SK-N-SH treated with all-trans-retinoic acid at 6 μM for 48 hours (cell line): ENCODE measurements at regions not wholly inside any gene's neighbourhood (a gene's known extent, or its start where the extent isn't known, plus 50 kb on each side); places are given as distances from the start of the nearest gene placed in this dataset.

Experiments
- ATAC-seq: fragments of 200-7000 bp; cut with Tn5 transposase; 3 replicates; pipeline ENCODE4 v1.9.1; 2020; ENCODE audit warnings: mild to moderate bottlenecking, moderate library complexity
- ARNTL ChIP-seq: fragments of 450-650 bp; formaldehyde crosslinking; IDR thresholded peaks from 2 replicates; pipeline ENCODE4 v1.5.0; 2020; ENCODE audit warnings: low read depth, mild to moderate bottlenecking, moderate library complexity, borderline replicate concordance
- BACH2 ChIP-seq: fragments of 250-450 bp; sonication (Bioruptor Pico); IDR thresholded peaks from 2 replicates; pipeline ENCODE4 v1.9.0; 2021; ENCODE audit warnings: mild to moderate bottlenecking, borderline replicate concordance
- CSDC2 ChIP-seq: fragments of 250-450 bp; sonication (Bioruptor Pico); IDR thresholded peaks from 2 replicates; pipeline ENCODE4 v1.5.0; 2020; ENCODE audit warnings: mild to moderate bottlenecking, moderate library complexity
- ESRRG ChIP-seq: fragments of 250-450 bp; sonication (Bioruptor Pico); IDR thresholded peaks from 2 replicates; pipeline ENCODE4 v1.6.1; 2021; ENCODE audit warnings: mild to moderate bottlenecking
- GLIS3 ChIP-seq: fragments of 250-450 bp; sonication (Bioruptor Pico); IDR thresholded peaks from 2 replicates; pipeline ENCODE4 v1.5.0; 2020; ENCODE audit warnings: mild to moderate bottlenecking, moderate library complexity
- RARB ChIP-seq: fragments of 250-450 bp; sonication (Bioruptor Pico); IDR thresholded peaks from 2 replicates; pipeline ENCODE4 v1.8.0; 2021; ENCODE audit warnings: mild to moderate bottlenecking, moderate library complexity
- SNAI2 ChIP-seq: fragments of 250-450 bp; sonication (Bioruptor Pico); IDR thresholded peaks from 2 replicates; pipeline ENCODE4 v1.5.0; 2020; ENCODE audit warnings: mild to moderate bottlenecking, moderate library complexity
- TCF4 ChIP-seq: fragments of 250-450 bp; sonication (Bioruptor Pico); IDR thresholded peaks from 2 replicates; pipeline ENCODE4 v1.8.0; 2021; ENCODE audit warnings: mild to moderate bottlenecking, moderate library complexity, borderline replicate concordance
- TOX ChIP-seq: fragments of 250-450 bp; sonication (Bioruptor Pico); IDR thresholded peaks from 2 replicates; pipeline ENCODE4 v1.8.0; 2021; ENCODE audit warnings: mild to moderate bottlenecking, moderate library complexity, borderline replicate concordance
- ZC3H10 ChIP-seq: fragments of 250-450 bp; sonication (Bioruptor Pico); IDR thresholded peaks from 2 replicates; pipeline ENCODE4 v1.5.1; 2021; ENCODE audit warnings: mild to moderate bottlenecking, moderate library complexity
- ZFP3 ChIP-seq: fragments of 250-450 bp; sonication (Bioruptor Pico); IDR thresholded peaks from 2 replicates; pipeline ENCODE4 v1.5.0; 2020; ENCODE audit warnings: mild to moderate bottlenecking, moderate library complexity
- ZFP30 ChIP-seq: fragments of 450-650 bp; formaldehyde crosslinking; IDR thresholded peaks from 2 replicates; pipeline ENCODE4 v1.5.0; 2022; ENCODE audit warnings: mild to moderate bottlenecking, moderate library complexity
- ZNF565 ChIP-seq: fragments of 450-650 bp; formaldehyde crosslinking; conservative IDR thresholded peaks from 2 replicates; pipeline ENCODE4 v1.5.0; 2020; ENCODE audit warnings: low read depth, mild to moderate bottlenecking, moderate library complexity
- ZNF70 ChIP-seq: fragments of 450-650 bp; formaldehyde crosslinking; IDR thresholded peaks from 2 replicates; pipeline ENCODE4 v1.5.0; 2020; ENCODE audit warnings: mild to moderate bottlenecking, moderate library complexity
- ZNF8 ChIP-seq: fragments of 450-650 bp; formaldehyde crosslinking; IDR thresholded peaks from 2 replicates; pipeline ENCODE4 v1.5.0; 2020; ENCODE audit warnings: mild to moderate bottlenecking, moderate library complexity
- TF ChIP-seq, protein P1 (sequence below): fragments of 250-450 bp; sonication (Bioruptor Pico); IDR thresholded peaks from 2 replicates; pipeline ENCODE4 v1.5.0; 2020; ENCODE audit warnings: mild to moderate bottlenecking, moderate library complexity
- TF ChIP-seq, protein P2 (sequence below): fragments of 250-450 bp; sonication (Bioruptor Pico); IDR thresholded peaks from 2 replicates; pipeline ENCODE4 v1.5.1; 2021; ENCODE audit warnings: mild to moderate bottlenecking, moderate library complexity
- TF ChIP-seq, protein P3 (sequence below): fragments of 250-450 bp; sonication (Bioruptor Pico); IDR thresholded peaks from 2 replicates; pipeline ENCODE4 v1.5.1; 2020; ENCODE audit warnings: low read depth, mild to moderate bottlenecking, moderate library complexity
- TF ChIP-seq, protein P4 (sequence below): fragments of 250-450 bp; sonication (Bioruptor Pico); IDR thresholded peaks from 2 replicates; pipeline ENCODE4 v1.8.0; 2020; ENCODE audit warnings: mild to moderate bottlenecking, moderate library complexity, borderline replicate concordance
- TF ChIP-seq, protein P5 (sequence below): fragments of 250-450 bp; sonication (Bioruptor Pico); IDR thresholded peaks from 2 replicates; pipeline ENCODE4 v1.8.0; 2021; ENCODE audit warnings: low read depth, mild to moderate bottlenecking, moderate library complexity, borderline replicate concordance

DNA sequence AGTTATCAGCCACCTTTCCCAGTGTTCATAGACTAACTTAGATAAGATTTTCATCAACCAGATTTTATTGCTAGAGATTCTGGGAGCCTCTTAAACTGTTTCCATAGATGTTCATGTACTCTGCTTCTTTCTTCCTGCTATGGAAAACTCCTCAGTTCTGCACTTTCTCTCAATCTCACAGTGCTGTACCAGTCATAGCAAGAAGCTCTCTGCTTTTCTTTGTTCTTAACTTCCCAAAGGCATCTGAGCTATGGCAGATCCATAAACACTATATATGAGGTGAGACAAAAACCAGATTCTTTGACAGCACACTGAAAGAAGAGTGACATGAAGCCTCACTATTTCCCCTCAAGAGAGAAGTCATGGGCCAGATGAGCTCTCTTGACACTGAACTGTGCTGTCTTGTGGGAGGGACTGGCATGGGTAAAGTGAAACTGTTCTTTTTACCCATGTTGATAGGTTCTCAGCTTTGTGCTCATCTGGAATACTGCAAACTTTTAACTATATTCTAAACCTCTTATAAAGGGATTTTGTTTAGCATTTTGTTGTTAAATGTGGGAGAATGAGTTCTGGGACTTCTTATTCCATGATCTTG is 64.2 kb upstream of the LYPLAL1 start:
- 0 out of 3 replicates have a peak, but pooled peaks have one; percentile 30 for ATAC-seq
- no peak for TF ChIP-seq TOX (CRISPR knock-in tag)

DNA sequence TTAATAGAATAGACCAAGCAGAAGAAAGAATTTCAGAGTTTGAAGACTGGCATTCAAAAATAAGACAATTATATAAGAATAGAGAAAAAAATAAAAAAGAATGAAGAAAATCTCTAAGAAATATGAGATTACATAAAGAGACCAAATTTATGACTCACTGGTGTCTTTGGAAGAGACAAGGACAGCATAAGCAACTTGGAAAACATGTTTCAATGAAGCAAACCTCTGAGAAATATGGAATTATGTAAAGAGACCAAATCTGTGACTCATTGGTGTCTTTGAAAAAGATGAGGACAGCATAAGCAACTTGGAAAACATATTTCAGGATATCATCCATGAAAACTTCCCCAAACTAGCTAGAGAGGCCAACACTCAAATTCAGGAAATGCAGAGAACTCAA is 60.4 kb upstream of the LYPLAL1 start:
- no peak for ATAC-seq
- no peak for TF ChIP-seq GLIS3
- TF ChIP-seq ZNF565 (CRISPR knock-in tag) = no peak
- TF ChIP-seq, protein P1, sequence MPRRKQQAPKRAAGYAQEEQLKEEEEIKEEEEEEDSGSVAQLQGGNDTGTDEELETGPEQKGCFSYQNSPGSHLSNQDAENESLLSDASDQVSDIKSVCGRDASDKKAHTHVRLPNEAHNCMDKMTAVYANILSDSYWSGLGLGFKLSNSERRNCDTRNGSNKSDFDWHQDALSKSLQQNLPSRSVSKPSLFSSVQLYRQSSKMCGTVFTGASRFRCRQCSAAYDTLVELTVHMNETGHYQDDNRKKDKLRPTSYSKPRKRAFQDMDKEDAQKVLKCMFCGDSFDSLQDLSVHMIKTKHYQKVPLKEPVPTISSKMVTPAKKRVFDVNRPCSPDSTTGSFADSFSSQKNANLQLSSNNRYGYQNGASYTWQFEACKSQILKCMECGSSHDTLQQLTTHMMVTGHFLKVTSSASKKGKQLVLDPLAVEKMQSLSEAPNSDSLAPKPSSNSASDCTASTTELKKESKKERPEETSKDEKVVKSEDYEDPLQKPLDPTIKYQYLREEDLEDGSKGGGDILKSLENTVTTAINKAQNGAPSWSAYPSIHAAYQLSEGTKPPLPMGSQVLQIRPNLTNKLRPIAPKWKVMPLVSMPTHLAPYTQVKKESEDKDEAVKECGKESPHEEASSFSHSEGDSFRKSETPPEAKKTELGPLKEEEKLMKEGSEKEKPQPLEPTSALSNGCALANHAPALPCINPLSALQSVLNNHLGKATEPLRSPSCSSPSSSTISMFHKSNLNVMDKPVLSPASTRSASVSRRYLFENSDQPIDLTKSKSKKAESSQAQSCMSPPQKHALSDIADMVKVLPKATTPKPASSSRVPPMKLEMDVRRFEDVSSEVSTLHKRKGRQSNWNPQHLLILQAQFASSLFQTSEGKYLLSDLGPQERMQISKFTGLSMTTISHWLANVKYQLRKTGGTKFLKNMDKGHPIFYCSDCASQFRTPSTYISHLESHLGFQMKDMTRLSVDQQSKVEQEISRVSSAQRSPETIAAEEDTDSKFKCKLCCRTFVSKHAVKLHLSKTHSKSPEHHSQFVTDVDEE (CRISPR knock-in tag) = no peak
- TF ChIP-seq CSDC2 = no peak
- TF ChIP-seq, protein P2, sequence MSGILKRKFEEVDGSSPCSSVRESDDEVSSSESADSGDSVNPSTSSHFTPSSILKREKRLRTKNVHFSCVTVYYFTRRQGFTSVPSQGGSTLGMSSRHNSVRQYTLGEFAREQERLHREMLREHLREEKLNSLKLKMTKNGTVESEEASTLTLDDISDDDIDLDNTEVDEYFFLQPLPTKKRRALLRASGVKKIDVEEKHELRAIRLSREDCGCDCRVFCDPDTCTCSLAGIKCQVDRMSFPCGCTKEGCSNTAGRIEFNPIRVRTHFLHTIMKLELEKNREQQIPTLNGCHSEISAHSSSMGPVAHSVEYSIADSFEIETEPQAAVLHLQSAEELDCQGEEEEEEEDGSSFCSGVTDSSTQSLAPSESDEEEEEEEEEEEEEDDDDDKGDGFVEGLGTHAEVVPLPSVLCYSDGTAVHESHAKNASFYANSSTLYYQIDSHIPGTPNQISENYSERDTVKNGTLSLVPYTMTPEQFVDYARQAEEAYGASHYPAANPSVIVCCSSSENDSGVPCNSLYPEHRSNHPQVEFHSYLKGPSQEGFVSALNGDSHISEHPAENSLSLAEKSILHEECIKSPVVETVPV (CRISPR knock-in tag) = no peak
- TF ChIP-seq ZNF70 (CRISPR knock-in tag) = no peak
- TF ChIP-seq SNAI2 (CRISPR knock-in tag) = no peak
- TF ChIP-seq, protein P3, sequence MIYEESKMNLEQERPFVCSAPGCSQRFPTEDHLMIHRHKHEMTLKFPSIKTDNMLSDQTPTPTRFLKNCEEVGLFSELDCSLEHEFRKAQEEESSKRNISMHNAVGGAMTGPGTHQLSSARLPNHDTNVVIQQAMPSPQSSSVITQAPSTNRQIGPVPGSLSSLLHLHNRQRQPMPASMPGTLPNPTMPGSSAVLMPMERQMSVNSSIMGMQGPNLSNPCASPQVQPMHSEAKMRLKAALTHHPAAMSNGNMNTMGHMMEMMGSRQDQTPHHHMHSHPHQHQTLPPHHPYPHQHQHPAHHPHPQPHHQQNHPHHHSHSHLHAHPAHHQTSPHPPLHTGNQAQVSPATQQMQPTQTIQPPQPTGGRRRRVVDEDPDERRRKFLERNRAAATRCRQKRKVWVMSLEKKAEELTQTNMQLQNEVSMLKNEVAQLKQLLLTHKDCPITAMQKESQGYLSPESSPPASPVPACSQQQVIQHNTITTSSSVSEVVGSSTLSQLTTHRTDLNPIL = no peak
- TF ChIP-seq BACH2 (CRISPR knock-in tag) = no peak
- TF ChIP-seq ZFP3 = no peak
- TF ChIP-seq ZFP30 (CRISPR knock-in tag) = no peak

DNA sequence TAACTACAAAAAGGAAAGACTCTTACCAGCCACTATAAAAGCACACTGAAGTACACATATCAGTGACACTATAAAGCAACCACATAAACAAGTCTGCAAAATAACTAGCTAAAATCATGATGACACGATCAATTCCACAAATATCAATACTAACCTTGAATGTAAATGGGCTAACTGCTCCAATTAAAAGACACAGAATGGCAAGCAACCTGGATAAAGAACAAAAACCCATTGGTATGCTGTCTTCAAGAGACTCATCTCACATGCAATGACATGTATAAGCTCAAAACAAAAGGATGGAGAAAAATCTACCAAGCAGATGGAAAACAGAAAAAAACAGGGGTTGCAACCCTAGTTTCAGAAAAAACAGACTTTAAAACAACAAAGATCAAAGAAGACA is 59.7 kb upstream of the LYPLAL1 start:
- TF ChIP-seq, protein P3 = no peak
- no peak for TF ChIP-seq BACH2 (CRISPR knock-in tag)
- TF ChIP-seq GLIS3 = no peak
- TF ChIP-seq, protein P4, sequence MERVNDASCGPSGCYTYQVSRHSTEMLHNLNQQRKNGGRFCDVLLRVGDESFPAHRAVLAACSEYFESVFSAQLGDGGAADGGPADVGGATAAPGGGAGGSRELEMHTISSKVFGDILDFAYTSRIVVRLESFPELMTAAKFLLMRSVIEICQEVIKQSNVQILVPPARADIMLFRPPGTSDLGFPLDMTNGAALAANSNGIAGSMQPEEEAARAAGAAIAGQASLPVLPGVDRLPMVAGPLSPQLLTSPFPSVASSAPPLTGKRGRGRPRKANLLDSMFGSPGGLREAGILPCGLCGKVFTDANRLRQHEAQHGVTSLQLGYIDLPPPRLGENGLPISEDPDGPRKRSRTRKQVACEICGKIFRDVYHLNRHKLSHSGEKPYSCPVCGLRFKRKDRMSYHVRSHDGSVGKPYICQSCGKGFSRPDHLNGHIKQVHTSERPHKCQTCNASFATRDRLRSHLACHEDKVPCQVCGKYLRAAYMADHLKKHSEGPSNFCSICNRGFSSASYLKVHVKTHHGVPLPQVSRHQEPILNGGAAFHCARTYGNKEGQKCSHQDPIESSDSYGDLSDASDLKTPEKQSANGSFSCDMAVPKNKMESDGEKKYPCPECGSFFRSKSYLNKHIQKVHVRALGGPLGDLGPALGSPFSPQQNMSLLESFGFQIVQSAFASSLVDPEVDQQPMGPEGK = no peak
- no peak for TF ChIP-seq TCF4
- TF ChIP-seq ESRRG = no peak
- TF ChIP-seq CSDC2 = no peak
- no peak for TF ChIP-seq ZNF70 (CRISPR knock-in tag)
- no peak for TF ChIP-seq SNAI2 (CRISPR knock-in tag)
- TF ChIP-seq, protein P1 (CRISPR knock-in tag) = no peak
- TF ChIP-seq TOX (CRISPR knock-in tag) = no peak
- TF ChIP-seq, protein P5, sequence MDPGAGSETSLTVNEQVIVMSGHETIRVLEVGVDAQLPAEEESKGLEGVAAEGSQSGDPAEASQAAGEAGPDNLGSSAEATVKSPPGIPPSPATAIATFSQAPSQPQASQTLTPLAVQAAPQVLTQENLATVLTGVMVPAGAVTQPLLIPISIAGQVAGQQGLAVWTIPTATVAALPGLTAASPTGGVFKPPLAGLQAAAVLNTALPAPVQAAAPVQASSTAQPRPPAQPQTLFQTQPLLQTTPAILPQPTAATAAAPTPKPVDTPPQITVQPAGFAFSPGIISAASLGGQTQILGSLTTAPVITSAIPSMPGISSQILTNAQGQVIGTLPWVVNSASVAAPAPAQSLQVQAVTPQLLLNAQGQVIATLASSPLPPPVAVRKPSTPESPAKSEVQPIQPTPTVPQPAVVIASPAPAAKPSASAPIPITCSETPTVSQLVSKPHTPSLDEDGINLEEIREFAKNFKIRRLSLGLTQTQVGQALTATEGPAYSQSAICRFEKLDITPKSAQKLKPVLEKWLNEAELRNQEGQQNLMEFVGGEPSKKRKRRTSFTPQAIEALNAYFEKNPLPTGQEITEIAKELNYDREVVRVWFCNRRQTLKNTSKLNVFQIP (CRISPR knock-in tag) = no peak
- no peak for TF ChIP-seq ARNTL (CRISPR knock-in tag)
- TF ChIP-seq ZNF8 (CRISPR knock-in tag) = no peak
- TF ChIP-seq ZC3H10 = no peak
- TF ChIP-seq ZNF565 (CRISPR knock-in tag) = no peak
- no peak for TF ChIP-seq RARB

More for the DNA sequence above, 59.7 kb upstream of the LYPLAL1 start:
- no peak for ATAC-seq
